ENCODE measurements at regions not wholly inside any gene's neighbourhood (a gene's known extent, or its start where the extent isn't known, plus 50 kb on each side); places are given as distances from the start of the nearest gene placed in this dataset.

DNA sequence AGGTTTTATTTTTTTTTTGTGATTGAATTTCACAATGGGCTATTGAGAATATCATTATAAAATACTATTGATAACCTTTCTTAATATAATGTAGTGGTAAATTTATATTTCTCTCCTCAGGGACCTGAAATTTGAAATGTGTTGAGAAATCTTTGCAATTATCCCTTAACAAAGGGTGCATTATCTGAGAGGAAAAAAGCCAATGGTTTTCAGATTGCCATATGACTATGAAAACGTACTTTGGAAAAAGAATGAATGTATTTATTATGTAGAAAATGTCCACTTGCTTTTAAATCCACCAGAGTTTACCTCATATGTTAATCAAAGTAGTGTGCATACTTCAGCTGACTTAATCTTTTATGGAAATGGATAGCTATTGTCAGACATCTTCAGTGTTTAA is 441.1 kb downstream of the AMY1C start:
- TF ChIP-seq, protein P1, sequence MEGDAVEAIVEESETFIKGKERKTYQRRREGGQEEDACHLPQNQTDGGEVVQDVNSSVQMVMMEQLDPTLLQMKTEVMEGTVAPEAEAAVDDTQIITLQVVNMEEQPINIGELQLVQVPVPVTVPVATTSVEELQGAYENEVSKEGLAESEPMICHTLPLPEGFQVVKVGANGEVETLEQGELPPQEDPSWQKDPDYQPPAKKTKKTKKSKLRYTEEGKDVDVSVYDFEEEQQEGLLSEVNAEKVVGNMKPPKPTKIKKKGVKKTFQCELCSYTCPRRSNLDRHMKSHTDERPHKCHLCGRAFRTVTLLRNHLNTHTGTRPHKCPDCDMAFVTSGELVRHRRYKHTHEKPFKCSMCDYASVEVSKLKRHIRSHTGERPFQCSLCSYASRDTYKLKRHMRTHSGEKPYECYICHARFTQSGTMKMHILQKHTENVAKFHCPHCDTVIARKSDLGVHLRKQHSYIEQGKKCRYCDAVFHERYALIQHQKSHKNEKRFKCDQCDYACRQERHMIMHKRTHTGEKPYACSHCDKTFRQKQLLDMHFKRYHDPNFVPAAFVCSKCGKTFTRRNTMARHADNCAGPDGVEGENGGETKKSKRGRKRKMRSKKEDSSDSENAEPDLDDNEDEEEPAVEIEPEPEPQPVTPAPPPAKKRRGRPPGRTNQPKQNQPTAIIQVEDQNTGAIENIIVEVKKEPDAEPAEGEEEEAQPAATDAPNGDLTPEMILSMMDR (IDR thresholded peaks at IDR 0.05) = no peak
- no peak for TF ChIP-seq POLR2A (IDR thresholded peaks at IDR 0.05)
